Ascending aorta (tissue), 2 donors: ENCODE measurements at regions not wholly inside any gene's neighbourhood (a gene's known extent, or its start where the extent isn't known, plus 50 kb on each side); places are given as distances from the start of the nearest gene placed in this dataset.

Experiments
- DNase-seq, 2 donors: peaks; one replicate each; pipeline ENCODE4 v3.0.0-alpha.2; 2019; ENCODE audit warnings: low spot score in 2 of 2
- H3K27ac ChIP-seq, 2 donors: fragments of 200-600 bp; sonication (generic); one replicate each; pipeline ENCODE4 v1.5.1; 2016 to 2017; ENCODE audit warnings: mild to moderate bottlenecking in 1 of 2
- H3K27me3 ChIP-seq: fragments of 200-600 bp; sonication (generic); one replicate; pipeline ENCODE4 v1.5.1; 2017
- H3K36me3 ChIP-seq, 2 donors: fragments of 200-600 bp; sonication (generic); one replicate each; pipeline ENCODE4 v1.5.1; 2016
- H3K4me1 ChIP-seq, 2 donors: fragments of 200-600 bp; sonication (generic); one replicate each; pipeline ENCODE4 v1.5.1; 2016 to 2017; ENCODE audit warnings: mild to moderate bottlenecking in 1 of 2
- H3K4me3 ChIP-seq, 2 donors: fragments of 200-600 bp; sonication (generic); one replicate each; pipeline ENCODE4 v1.5.1; 2016 to 2017; ENCODE audit warnings: mild to moderate bottlenecking in 1 of 2
- H3K9me3 ChIP-seq, 2 donors: fragments of 200-600 bp; sonication (generic); one replicate each; pipeline ENCODE4 v1.5.1; 2016
- CTCF ChIP-seq, 3 experiments: fragments of 200-600 bp in 2 of 3; fragments of 450-650 bp in 1 of 3; sonication (generic) in 2 of 3; IDR thresholded peaks; one replicate each; pipeline ENCODE4 v1.5.1; 2016 to 2019; ENCODE audit warnings: antibody characterized with exemption in 3 of 3, mild to moderate bottlenecking in 1 of 3, moderate library complexity in 1 of 3
- intact Hi-C: fragments of 100-400 bp; cut with DNase I; formaldehyde crosslinking; loops from one replicate; pipeline ENCODE4 v1.15.1; 2023

- no peak for DNase-seq
- TF ChIP-seq CTCF (IDR thresholded peaks at IDR 0.05), result no peak
- H3K27me3 ChIP-seq, result no peaks in the 10 kb centered on the region
Observed at GRCh38 chr22:48247829-48248228, 1485.4 kb downstream of the TBC1D22A start.

GRCh38 chr22:48245196-48245485 is 1482.7 kb downstream of the TBC1D22A start:
- H3K9me3 ChIP-seq, result no peaks in the 10 kb centered on the region
- H3K27me3 ChIP-seq, result no peaks in the 10 kb centered on the region
- no peak for TF ChIP-seq CTCF (IDR thresholded peaks at IDR 0.05)
- H3K36me3 ChIP-seq, result no peaks in the 10 kb centered on the region
- no peak overlapping the region for H3K27ac ChIP-seq
- H3K4me3 ChIP-seq, result no peak overlapping the region
- intact Hi-C loops, result no loop called here
- no peaks in the 10 kb centered on the region for H3K4me1 ChIP-seq
- peak in 1 of 2 donors; percentile 28 for DNase-seq

More at GRCh38 chr22:48247829-48248228, 1485.4 kb downstream of the TBC1D22A start:
- intact Hi-C loops, result no loop called here
- Histone ChIP-seq H3K36me3 (no peaks in the 10 kb centered on the region), H3K27ac (no peak overlapping the region), H3K4me3 (no peak overlapping the region), H3K9me3 (no peaks in the 10 kb centered on the region), H3K4me1 (no peaks in the 10 kb centered on the region)

- no peak overlapping the region for H3K27ac ChIP-seq
- no peaks in the 10 kb centered on the region for H3K4me1 ChIP-seq
- H3K9me3 ChIP-seq, result no peaks in the 10 kb centered on the region
- intact Hi-C loops, result no loop called here
- no peak for TF ChIP-seq CTCF (IDR thresholded peaks at IDR 0.05)
- no peak overlapping the region for H3K4me3 ChIP-seq
- peak in 1 of 2 donors; percentile 16 for DNase-seq
- H3K36me3 ChIP-seq, result no peaks in the 10 kb centered on the region
- H3K27me3 ChIP-seq, result no peaks in the 10 kb centered on the region
Observed at GRCh38 chr22:48244388-48245195, 1482.1 kb downstream of the TBC1D22A start.

- H3K4me1 ChIP-seq, result no peaks in the 10 kb centered on the region
- H3K27ac ChIP-seq, result no peak overlapping the region
- no peaks in the 10 kb centered on the region for H3K27me3 ChIP-seq
- no peaks in the 10 kb centered on the region for H3K9me3 ChIP-seq
- intact Hi-C loops, result no loop called here
- peak in 1 of 2 donors; percentile 44 for DNase-seq
- no peak for TF ChIP-seq CTCF (IDR thresholded peaks at IDR 0.05)
- H3K36me3 ChIP-seq, result no peaks in the 10 kb centered on the region
- no peak overlapping the region for H3K4me3 ChIP-seq
Observed at GRCh38 chr22:48242461-48242864, 1480.0 kb downstream of the TBC1D22A start.

GRCh38 chr22:48241658-48242057 is 1479.2 kb downstream of the TBC1D22A start:
- TF ChIP-seq CTCF (IDR thresholded peaks at IDR 0.05), result no peak
- Histone ChIP-seq H3K9me3 (no peaks in the 10 kb centered on the region), H3K4me3 (no peak overlapping the region), H3K4me1 (no peaks in the 10 kb centered on the region), H3K27me3 (no peaks in the 10 kb centered on the region), H3K36me3 (no peaks in the 10 kb centered on the region), H3K27ac (no peak overlapping the region)
- intact Hi-C loops, result no loop called here
- peak in 1 of 2 donors; percentile 56 for DNase-seq

GRCh38 chr22:48240935-48241230 is 1478.4 kb downstream of the TBC1D22A start:
- H3K4me1 ChIP-seq, result no peaks in the 10 kb centered on the region
- no peak overlapping the region for H3K4me3 ChIP-seq
- no peaks in the 10 kb centered on the region for H3K27me3 ChIP-seq
- intact Hi-C loops, result no loop called here
- H3K9me3 ChIP-seq, result no peaks in the 10 kb centered on the region
- H3K27ac ChIP-seq, result no peak overlapping the region
- H3K36me3 ChIP-seq, result no peaks in the 10 kb centered on the region
- no peak for DNase-seq
- no peak for TF ChIP-seq CTCF (IDR thresholded peaks at IDR 0.05)
